ENCODE measurements at regions not wholly inside any gene's neighbourhood (a gene's known extent, or its start where the extent isn't known, plus 50 kb on each side); places are given as distances from the start of the nearest gene placed in this dataset.

DNA sequence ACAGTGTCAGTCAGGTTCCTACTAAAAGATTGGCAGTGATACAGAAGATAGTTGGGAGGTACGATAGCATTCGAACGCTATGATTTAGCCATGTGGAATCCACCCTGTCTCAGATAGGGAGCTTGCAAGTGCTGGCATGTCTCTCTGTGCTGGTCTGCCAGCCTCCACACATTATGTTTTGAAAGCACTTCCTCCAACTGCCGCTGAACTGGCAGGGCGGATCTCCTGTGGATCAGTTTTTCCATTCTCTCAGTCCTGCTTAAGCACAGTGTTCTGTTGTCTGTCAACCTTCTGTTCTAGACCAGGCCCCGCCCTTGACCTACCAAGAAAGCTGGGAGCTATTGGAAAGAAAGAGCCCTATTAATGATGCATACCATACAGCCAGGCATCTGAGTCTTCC is 65.5 kb upstream of the PALMD start:
- H3K27me3 ChIP-seq, result no peaks in the 10 kb centered on the region
- H3K4me1 ChIP-seq, result peaks cover 6% of the 10 kb centered on the region
- TF ChIP-seq POLR2AphosphoS5 (IDR thresholded peaks at IDR 0.05; ENCODE audit: insufficient read depth in 1 of 2, low read depth in 1 of 2), result peak in 1 of 2 donors; percentile 74
- TF ChIP-seq, protein P1, sequence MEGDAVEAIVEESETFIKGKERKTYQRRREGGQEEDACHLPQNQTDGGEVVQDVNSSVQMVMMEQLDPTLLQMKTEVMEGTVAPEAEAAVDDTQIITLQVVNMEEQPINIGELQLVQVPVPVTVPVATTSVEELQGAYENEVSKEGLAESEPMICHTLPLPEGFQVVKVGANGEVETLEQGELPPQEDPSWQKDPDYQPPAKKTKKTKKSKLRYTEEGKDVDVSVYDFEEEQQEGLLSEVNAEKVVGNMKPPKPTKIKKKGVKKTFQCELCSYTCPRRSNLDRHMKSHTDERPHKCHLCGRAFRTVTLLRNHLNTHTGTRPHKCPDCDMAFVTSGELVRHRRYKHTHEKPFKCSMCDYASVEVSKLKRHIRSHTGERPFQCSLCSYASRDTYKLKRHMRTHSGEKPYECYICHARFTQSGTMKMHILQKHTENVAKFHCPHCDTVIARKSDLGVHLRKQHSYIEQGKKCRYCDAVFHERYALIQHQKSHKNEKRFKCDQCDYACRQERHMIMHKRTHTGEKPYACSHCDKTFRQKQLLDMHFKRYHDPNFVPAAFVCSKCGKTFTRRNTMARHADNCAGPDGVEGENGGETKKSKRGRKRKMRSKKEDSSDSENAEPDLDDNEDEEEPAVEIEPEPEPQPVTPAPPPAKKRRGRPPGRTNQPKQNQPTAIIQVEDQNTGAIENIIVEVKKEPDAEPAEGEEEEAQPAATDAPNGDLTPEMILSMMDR (IDR thresholded peaks at IDR 0.05), result no peak
- no peak for TF ChIP-seq POLR2A (IDR thresholded peaks at IDR 0.05)
- no peak overlapping the region for H3K27ac ChIP-seq
- H3K9me3 ChIP-seq, result no peaks in the 10 kb centered on the region
- intact Hi-C loops (cut with DNase I), result no loop called here
- H3K36me3 ChIP-seq, result no peaks in the 10 kb centered on the region
- no peak overlapping the region for H3K4me3 ChIP-seq
- no peak for DNase-seq (ENCODE audit: extremely low spot score in 2 of 2)

DNA sequence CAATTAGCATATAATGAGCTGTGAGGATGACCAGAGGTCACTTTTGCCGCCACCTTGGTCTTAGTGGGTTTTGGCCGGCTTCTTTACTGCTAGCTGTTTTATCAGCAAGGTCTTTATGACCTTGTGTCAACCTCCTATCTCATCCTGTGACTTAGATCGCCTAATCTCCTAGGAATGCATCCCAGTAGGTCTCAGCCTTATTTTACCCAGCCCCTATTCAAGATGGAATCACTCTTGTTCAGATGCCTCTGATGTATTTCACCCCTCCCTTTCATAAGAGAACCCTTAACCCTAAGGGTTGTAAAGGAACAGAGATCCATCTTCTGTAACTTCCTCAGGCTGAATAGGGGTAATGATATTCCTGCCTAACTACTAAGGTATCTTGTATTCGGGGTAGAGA is 58.9 kb upstream of the PALMD start:
- H3K27ac ChIP-seq, result no peak overlapping the region
- H3K4me3 ChIP-seq, result no peak overlapping the region
- no peak for DNase-seq (ENCODE audit: extremely low spot score in 2 of 2)
- no peaks in the 10 kb centered on the region for H3K9me3 ChIP-seq
- no peaks in the 10 kb centered on the region for H3K27me3 ChIP-seq
- intact Hi-C loops (cut with DNase I), result no loop called here
- TF ChIP-seq POLR2AphosphoS5 (IDR thresholded peaks at IDR 0.05; ENCODE audit: insufficient read depth in 1 of 2, low read depth in 1 of 2), result no peak
- no peak for TF ChIP-seq POLR2A (IDR thresholded peaks at IDR 0.05)
- TF ChIP-seq, protein P1 (IDR thresholded peaks at IDR 0.05), result no peak
- H3K4me1 ChIP-seq, result no peaks in the 10 kb centered on the region
- no peaks in the 10 kb centered on the region for H3K36me3 ChIP-seq

DNA sequence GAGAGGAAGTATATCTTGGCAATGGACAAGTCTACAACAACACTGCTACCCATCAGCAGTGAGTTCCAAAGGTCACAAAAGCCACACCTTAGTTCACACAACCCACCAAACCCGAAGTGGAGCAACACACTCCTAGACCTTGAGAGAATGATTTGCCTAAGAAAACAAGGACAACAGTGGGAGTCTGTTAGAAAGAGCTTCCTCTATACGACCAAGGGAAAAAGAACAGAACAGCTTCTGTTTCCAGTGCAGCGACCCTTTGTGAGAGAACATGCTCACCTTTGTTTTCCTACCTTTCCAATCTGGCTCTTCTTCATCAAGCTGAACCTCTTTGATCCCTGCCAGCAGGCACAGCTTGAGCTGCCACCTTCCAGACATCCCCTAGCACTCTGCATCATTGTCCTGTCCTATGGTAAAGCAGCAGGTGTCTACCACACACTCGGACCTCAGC is 56.7 kb upstream of the PALMD start:
- no peak overlapping the region for H3K27ac ChIP-seq
- intact Hi-C loops (cut with DNase I), result no loop called here
- no peak for TF ChIP-seq POLR2A (IDR thresholded peaks at IDR 0.05)
- TF ChIP-seq, protein P1 (IDR thresholded peaks at IDR 0.05), result no peak
- no peak for TF ChIP-seq POLR2AphosphoS5 (IDR thresholded peaks at IDR 0.05; ENCODE audit: insufficient read depth in 1 of 2, low read depth in 1 of 2)

DNA sequence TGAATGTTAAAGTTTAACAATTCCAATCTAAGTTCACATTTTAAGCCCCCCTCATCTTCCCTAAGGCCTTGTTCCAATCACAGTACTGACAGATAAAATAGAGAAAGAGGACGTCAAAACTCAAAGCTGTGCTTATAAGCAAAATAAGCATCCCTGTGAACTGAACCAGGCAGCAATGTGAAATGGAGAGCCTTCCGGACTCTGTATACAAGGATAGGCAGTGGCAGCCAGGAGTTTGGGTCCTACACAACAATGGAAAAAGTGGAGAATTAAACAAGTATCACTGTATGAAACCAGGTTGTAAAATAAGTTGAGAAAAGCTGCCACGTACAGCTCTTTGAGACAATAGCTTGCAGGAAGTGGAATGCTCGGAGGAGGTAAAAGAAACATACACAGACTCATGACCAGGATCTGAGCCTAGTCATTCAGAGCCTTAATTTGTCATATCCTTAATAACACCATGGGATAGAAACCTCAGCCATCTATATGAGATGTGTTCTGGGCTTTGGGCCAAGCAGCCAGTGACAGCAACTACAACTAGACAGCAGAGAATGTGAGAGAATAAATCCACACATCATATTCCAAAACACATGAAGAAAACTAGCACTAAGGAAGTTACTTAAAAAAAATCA is 55.2 kb upstream of the PALMD start:
- no peaks in the 10 kb centered on the region for H3K9me3 ChIP-seq
- H3K4me1 ChIP-seq, result no peaks in the 10 kb centered on the region
- H3K27ac ChIP-seq, result no peak overlapping the region
- H3K4me3 ChIP-seq, result no peak overlapping the region
- intact Hi-C loops (cut with DNase I), result no loop called here
- peak in 1 of 2 donors; percentile 49 for TF ChIP-seq POLR2AphosphoS5 (IDR thresholded peaks at IDR 0.05; ENCODE audit: insufficient read depth in 1 of 2, low read depth in 1 of 2)
- TF ChIP-seq POLR2A (IDR thresholded peaks at IDR 0.05), result no peak
- DNase-seq (ENCODE audit: extremely low spot score in 2 of 2), result no peak
- no peaks in the 10 kb centered on the region for H3K36me3 ChIP-seq
- H3K27me3 ChIP-seq, result no peaks in the 10 kb centered on the region

More for the DNA sequence above, 56.7 kb upstream of the PALMD start:
- Histone ChIP-seq H3K4me1 (no peaks in the 10 kb centered on the region), H3K4me3 (no peak overlapping the region), H3K9me3 (no peaks in the 10 kb centered on the region), H3K36me3 (no peaks in the 10 kb centered on the region), H3K27me3 (no peaks in the 10 kb centered on the region)
- no peak for DNase-seq (ENCODE audit: extremely low spot score in 2 of 2)

DNA sequence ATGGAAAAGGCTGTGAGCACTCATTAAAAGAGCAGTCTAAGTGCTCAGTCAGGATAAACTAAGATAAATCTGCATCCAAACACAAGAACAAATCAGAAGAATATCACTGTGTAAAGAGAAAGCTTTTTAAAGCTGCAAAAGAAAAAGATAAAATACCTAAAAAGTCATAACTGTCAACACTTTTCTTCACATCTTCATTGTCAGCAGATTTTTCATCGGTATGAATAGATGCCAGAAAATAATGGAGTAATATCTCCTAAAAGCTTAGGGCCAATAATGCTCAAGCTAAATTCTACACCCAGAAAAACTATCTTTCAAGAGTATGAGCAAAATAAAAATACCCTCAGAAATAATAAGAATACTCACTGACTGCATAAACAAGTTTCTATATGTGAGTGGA is 54.0 kb upstream of the PALMD start:
- Histone ChIP-seq H3K4me1 (no peaks in the 10 kb centered on the region), H3K27me3 (no peaks in the 10 kb centered on the region)
- no peak for DNase-seq (ENCODE audit: extremely low spot score in 2 of 2)

More for the DNA sequence above, 54.0 kb upstream of the PALMD start:
- no peak overlapping the region for H3K4me3 ChIP-seq
- H3K36me3 ChIP-seq, result no peaks in the 10 kb centered on the region
- intact Hi-C loops (cut with DNase I), result no loop called here
- H3K27ac ChIP-seq, result no peak overlapping the region
- TF ChIP-seq, protein P1 (IDR thresholded peaks at IDR 0.05), result no peak
- no peak for TF ChIP-seq POLR2A (IDR thresholded peaks at IDR 0.05)
- TF ChIP-seq POLR2AphosphoS5 (IDR thresholded peaks at IDR 0.05; ENCODE audit: insufficient read depth in 1 of 2, low read depth in 1 of 2), result no peak
- H3K9me3 ChIP-seq, result no peaks in the 10 kb centered on the region

Measured in vagina (tissue), 2 donors.